ENCODE measurements at regions not wholly inside any gene's neighbourhood (a gene's known extent, or its start where the extent isn't known, plus 50 kb on each side); places are given as distances from the start of the nearest gene placed in this dataset.

GRCh38 chr4:36494016-36494415 is 212.6 kb downstream of the DTHD1 start:
- no peak overlapping the region for H3K9ac ChIP-seq (ENCODE audit: low read length)
- no peaks in the 10 kb centered on the region for H4K20me1 ChIP-seq (ENCODE audit: insufficient read depth, low read length)
- no peak overlapping the region for H3K4me2 ChIP-seq (ENCODE audit: low read length)
- H3K79me2 ChIP-seq (ENCODE audit: low read length), result no peaks in the 10 kb centered on the region
- H3K9me3 ChIP-seq (ENCODE audit: insufficient read depth, low read length), result no peaks in the 10 kb centered on the region
- TF ChIP-seq EZH2phosphoT487 (IDR thresholded peaks at IDR 0.05; ENCODE audit: low read depth) (no peak), CTCF (IDR thresholded peaks at IDR 0.05; ENCODE audit: low read depth, low read length) (no peak)
- no peak overlapping the region for H2AFZ ChIP-seq (ENCODE audit: low read depth, low read length)
- H3K36me3 ChIP-seq (replicated peaks; ENCODE audit: low read depth, low read length), result no peaks in the 10 kb centered on the region
- no peaks in the 10 kb centered on the region for H3K4me1 ChIP-seq (ENCODE audit: low read length)
- H3K27ac ChIP-seq (ENCODE audit: low read length), result no peak overlapping the region
- no peaks in the 10 kb centered on the region for H3K27me3 ChIP-seq (ENCODE audit: low read depth, low read length)
- H3K4me3 ChIP-seq (ENCODE audit: low read length), result no peak overlapping the region

GRCh38 chr4:36494747-36495146 is 213.3 kb downstream of the DTHD1 start:
- no peaks in the 10 kb centered on the region for H3K36me3 ChIP-seq (replicated peaks; ENCODE audit: low read depth, low read length)
- no peaks in the 10 kb centered on the region for H3K79me2 ChIP-seq (ENCODE audit: low read length)
- no peak overlapping the region for H3K9ac ChIP-seq (ENCODE audit: low read length)
- H3K4me2 ChIP-seq (ENCODE audit: low read length), result no peak overlapping the region
- no peak overlapping the region for H3K27ac ChIP-seq (ENCODE audit: low read length)
- H3K27me3 ChIP-seq (ENCODE audit: low read depth, low read length), result no peaks in the 10 kb centered on the region
- H3K9me3 ChIP-seq (ENCODE audit: insufficient read depth, low read length), result no peaks in the 10 kb centered on the region
- H3K4me3 ChIP-seq (ENCODE audit: low read length), result no peak overlapping the region
- H2AFZ ChIP-seq (ENCODE audit: low read depth, low read length), result no peak overlapping the region
- TF ChIP-seq EZH2phosphoT487 (IDR thresholded peaks at IDR 0.05; ENCODE audit: low read depth), result no peak
- TF ChIP-seq CTCF (IDR thresholded peaks at IDR 0.05; ENCODE audit: low read depth, low read length), result no peak
- H4K20me1 ChIP-seq (ENCODE audit: insufficient read depth, low read length), result no peaks in the 10 kb centered on the region
- H3K4me1 ChIP-seq (ENCODE audit: low read length), result no peaks in the 10 kb centered on the region

- H3K36me3 ChIP-seq (replicated peaks; ENCODE audit: low read depth, low read length), result no peaks in the 10 kb centered on the region
- no peak overlapping the region for H2AFZ ChIP-seq (ENCODE audit: low read depth, low read length)
- no peaks in the 10 kb centered on the region for H3K4me1 ChIP-seq (ENCODE audit: low read length)
- H4K20me1 ChIP-seq (ENCODE audit: insufficient read depth, low read length), result no peaks in the 10 kb centered on the region
- TF ChIP-seq EZH2phosphoT487 (IDR thresholded peaks at IDR 0.05; ENCODE audit: low read depth), result no peak
- no peak for TF ChIP-seq CTCF (IDR thresholded peaks at IDR 0.05; ENCODE audit: low read depth, low read length)
- no peaks in the 10 kb centered on the region for H3K79me2 ChIP-seq (ENCODE audit: low read length)
- no peaks in the 10 kb centered on the region for H3K9me3 ChIP-seq (ENCODE audit: insufficient read depth, low read length)
- H3K4me2 ChIP-seq (ENCODE audit: low read length), result no peak overlapping the region
- H3K27ac ChIP-seq (ENCODE audit: low read length), result no peak overlapping the region
- no peak overlapping the region for H3K4me3 ChIP-seq (ENCODE audit: low read length)
- no peaks in the 10 kb centered on the region for H3K27me3 ChIP-seq (ENCODE audit: low read depth, low read length)
- H3K9ac ChIP-seq (ENCODE audit: low read length), result no peak overlapping the region
These were observed 220.9 kb downstream of the DTHD1 start for GRCh38 chr4:36502350-36502749.

GRCh38 chr4:36508394-36508793 is 227.0 kb downstream of the DTHD1 start:
- H3K4me3 ChIP-seq (ENCODE audit: low read length), result no peak overlapping the region
- no peaks in the 10 kb centered on the region for H3K4me1 ChIP-seq (ENCODE audit: low read length)
- H3K36me3 ChIP-seq (replicated peaks; ENCODE audit: low read depth, low read length), result no peaks in the 10 kb centered on the region
- no peaks in the 10 kb centered on the region for H4K20me1 ChIP-seq (ENCODE audit: insufficient read depth, low read length)
- H3K9ac ChIP-seq (ENCODE audit: low read length), result no peak overlapping the region
- H3K27ac ChIP-seq (ENCODE audit: low read length), result no peak overlapping the region
- no peaks in the 10 kb centered on the region for H3K27me3 ChIP-seq (ENCODE audit: low read depth, low read length)
- H3K4me2 ChIP-seq (ENCODE audit: low read length), result no peak overlapping the region
- no peak for TF ChIP-seq EZH2phosphoT487 (IDR thresholded peaks at IDR 0.05; ENCODE audit: low read depth)
- no peak for TF ChIP-seq CTCF (IDR thresholded peaks at IDR 0.05; ENCODE audit: low read depth, low read length)
- H3K79me2 ChIP-seq (ENCODE audit: low read length), result no peaks in the 10 kb centered on the region
- no peaks in the 10 kb centered on the region for H3K9me3 ChIP-seq (ENCODE audit: insufficient read depth, low read length)
- H2AFZ ChIP-seq (ENCODE audit: low read depth, low read length), result no peak overlapping the region
